ENCODE measurements at regions not wholly inside any gene's neighbourhood (a gene's known extent, or its start where the extent isn't known, plus 50 kb on each side); places are given as distances from the start of the nearest gene placed in this dataset.

- no peak for DNase-seq
Observed at GRCh38 chr16:59180083-59180476, 446.0 kb upstream of the GOT2 start.

GRCh38 chr16:59179446-59180082 is 445.4 kb upstream of the GOT2 start:
- no peak for DNase-seq

GRCh38 chr16:59173408-59173831 is 439.3 kb upstream of the GOT2 start:
- DNase-seq: no peak

DNA sequence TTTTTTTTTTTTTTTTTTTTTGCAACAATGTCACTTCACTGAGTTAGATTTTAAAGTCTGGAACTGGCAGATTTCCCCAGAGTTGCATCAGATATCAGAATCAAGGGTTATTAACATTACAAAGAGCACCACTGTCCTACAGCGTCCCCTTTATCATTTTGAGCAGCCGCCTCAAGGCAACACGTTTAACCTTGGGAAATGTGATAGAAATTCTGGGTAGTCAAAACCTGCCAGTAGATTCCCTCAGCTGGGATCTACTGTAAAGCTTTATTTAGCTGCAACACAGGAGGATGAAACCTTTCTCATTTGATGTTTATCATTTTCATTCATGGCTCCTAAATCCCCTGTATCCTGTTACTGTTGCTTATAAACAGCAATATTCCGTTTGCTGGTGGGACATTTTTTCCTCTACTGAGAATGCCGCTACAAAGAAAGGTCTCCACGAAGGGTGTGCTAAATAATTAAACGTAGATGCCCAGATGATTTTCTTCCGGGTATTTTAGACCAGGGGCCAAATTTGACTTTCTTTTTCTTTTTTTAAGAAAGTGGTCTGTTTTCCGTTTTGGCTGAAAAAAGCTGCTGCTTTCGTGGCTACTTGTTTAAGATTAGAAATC is 436.1 kb upstream of the GOT2 start:
- DNase-seq: no peak

DNA sequence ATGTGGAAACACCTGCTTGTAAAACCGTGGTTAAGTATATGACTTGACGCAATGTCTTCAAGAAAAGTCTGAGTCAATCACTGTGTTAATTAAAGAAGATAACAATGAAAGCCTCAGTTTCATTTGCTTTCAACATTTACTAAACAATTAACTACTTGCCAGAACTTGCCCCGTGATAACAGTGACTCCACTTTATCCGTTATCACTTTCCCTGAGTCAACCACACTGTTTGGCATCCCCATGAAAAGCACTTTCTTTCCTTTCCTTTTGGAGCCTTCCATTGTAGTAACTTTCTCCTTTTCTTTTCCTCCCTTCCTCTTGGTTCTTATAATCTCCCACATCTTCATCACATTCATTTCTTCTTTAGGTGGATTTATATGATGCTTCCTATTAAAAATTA is 435.1 kb upstream of the GOT2 start:
- DNase-seq: no peak

DNA sequence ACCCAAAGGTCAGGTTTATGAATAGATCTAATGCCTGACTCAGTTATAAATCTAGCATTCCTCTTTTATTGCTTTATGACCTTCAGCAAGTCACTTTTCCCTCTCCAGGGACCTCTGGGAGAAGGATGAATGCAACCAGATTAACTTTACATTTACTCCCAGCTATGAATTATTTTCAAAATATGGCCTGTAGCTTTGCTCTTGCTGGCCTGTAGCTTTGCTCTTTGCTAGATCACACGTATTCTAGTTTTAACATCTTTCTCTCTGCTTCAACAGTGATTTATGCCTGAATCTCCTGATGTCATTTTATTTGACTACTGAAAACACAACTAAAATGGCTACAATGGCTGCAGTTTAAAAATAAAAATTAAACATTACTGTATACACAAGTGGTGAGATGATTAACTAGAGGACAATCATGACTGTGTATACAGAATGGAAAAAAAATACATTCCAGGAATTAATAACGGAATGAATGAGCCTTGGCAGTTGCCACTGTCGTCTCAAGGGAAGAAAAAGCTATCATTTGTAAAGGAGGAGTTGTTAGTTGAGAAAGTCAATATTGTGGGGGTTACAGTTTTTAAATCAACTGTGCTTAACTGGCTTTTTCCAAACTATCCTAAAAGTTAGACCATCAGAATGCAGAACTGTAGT is 434.5 kb upstream of the GOT2 start:
- no peak for DNase-seq

- DNase-seq: no peak
Observed at GRCh38 chr16:59164461-59164860, 430.3 kb upstream of the GOT2 start.

DNA sequence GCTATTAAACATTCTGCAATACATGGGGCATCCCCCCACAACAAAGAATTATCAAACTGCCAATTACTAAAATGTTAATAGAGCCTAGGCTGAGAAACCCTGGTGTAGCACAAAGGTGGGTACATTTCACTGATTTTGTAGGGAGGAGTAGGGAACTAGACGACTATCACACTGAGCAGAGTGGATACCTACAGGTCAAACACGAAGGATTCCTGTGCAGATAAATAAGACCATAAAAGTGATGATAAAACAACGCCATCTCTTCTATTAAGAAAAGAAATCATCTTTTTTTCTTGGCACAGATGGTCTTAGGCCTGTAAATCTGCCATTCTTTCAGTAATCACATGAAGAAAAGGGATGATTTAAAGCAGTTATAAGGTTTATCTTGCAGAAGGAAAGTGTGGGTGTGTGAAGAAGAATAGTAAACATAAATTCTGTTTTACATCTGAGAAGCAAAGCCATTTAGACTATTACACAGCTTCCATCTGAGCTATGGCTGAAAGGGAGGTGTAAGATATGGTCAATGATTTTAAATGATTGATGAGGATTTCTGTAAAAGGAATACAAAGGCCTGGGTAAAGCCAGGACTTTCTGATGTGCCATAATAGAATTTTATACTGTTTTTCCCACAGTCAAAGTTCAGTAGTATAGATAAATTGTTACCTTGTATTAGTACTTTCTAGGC is 429.4 kb upstream of the GOT2 start:
- no peak for DNase-seq

DNA sequence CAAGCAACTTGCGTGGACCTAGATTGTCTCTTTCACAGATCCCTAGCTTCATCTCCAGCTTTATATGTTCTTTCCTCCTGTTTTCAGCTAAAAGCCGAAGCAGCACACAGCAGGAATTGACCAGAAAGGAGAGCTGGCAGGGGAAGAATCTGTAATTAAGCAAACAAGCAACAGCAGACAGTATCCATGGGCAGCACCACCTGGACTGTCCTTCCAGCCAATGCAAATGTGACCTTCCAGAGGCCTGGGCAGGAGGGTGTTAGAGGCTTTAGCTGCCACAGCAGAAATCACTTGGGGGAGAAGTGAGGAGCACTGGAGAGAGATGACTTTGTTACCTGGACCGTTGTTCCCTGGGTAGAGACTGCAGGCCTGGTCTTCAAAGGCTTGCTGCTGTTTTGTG is 427.6 kb upstream of the GOT2 start:
- no peak for DNase-seq

GRCh38 chr16:59154295-59154694 is 420.2 kb upstream of the GOT2 start:
- DNase-seq: no peak

- no peak for DNase-seq
Observed at GRCh38 chr16:59148769-59149155, 414.6 kb upstream of the GOT2 start.

- no peak for DNase-seq
Observed at GRCh38 chr16:59148056-59148768, 414.1 kb upstream of the GOT2 start.

- no peak for DNase-seq
Observed at GRCh38 chr16:59146140-59146539, 412.0 kb upstream of the GOT2 start.

GRCh38 chr16:59144841-59145240 is 410.7 kb upstream of the GOT2 start:
- DNase-seq: no peak

DNA sequence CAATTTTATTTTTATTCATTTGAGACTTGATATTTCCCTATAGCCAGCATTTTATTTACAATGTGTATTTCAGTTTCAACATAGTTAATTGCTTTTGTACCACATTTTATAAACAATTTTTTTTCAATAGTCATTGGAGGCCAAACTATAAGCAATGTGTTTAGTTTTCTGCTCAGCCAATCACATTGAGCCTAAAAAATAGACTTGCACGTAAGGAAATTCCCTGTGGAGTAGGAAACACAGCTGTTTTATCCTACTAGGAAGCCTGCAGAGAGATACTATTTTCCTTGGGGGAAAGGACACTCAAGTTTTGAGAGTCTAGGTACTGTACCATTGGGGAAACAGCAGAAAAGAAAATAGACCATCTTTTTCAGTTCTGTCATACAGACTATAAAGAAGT is 410.2 kb upstream of the GOT2 start:
- DNase-seq: no peak

GRCh38 chr16:59126486-59126885 is 392.4 kb upstream of the GOT2 start:
- DNase-seq: no peak

- DNase-seq: no peak
Observed at GRCh38 chr16:59124056-59124455, 389.9 kb upstream of the GOT2 start.

DNA sequence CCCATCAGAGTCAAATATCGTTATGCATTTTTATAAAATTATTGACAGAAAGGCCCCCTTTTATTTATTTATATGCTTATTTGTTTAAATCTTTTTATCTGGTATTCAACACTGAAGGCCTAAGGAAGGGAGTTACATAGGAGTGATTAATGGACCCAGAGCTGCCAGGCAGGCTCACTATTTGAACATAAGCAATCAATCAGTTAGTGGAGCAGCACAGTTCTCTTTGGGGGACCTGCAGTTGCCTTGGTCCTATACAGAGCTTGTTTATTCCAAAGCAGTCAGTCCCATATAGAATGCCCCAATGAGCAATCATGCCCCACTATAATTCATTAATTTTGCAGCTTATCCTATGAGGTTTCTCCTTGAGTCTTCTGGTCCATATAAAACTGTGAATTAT is 389.4 kb upstream of the GOT2 start:
- no peak for DNase-seq

GRCh38 chr16:59122262-59122537 is 388.1 kb upstream of the GOT2 start:
- no peak for DNase-seq

DNA sequence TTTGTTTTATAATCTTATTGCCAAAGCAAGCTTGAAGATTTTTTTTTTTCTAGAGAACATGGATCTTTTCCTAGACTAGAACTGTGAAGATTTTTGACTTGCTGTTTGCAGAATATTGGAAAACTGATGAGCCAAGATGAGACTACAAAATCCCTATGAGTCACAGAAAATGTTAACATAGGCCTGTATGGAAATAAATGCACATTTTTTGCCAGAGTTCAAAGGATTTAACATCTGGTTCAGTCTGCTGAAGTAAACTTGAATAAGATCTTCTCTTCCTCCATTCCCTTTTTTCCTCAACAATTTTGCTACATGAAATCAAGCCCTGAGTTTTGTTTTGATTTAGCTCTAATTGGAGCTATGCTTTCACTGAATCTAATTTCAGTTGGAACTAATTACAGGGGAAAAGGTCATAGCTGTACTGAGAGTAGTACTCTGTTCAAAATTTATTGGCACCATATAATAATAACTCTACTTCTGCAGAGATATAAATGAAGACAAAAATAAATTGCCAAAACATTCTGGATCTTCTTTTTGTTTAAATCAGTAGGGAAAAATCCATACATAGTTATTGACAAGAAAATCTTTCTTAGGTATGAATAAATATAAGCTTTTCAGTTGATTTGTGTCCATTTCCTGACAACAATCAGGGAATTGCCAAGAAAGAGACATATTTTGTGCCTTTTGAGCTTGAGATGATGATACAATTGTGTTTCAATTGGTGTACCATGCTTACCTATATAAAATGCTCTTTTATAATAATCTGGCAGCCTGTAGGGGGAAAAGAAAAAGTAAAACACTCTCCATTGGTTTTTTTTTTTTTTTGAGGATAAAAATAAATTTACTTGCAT is 387.5 kb upstream of the GOT2 start:
- DNase-seq: no peak

DNA sequence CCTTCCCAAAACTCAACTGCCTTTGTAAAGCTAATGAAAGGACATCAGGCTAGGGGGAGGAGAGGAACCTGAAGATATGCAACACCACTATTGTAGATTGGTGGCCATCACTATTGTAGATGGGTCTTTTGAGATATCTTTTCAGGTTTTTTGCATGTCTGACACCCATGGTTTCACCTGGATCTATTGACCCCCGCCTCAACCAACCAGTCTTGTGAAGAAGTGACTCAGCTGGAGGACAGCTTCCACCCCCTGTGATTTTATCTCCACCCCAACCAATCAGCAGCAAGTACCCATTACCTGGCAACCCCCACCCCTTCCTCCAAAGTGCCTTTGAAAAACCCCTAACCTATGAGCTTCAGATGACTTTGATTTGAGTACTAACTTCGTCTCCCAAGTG is 382.6 kb upstream of the GOT2 start:
- no peak for DNase-seq

DNA sequence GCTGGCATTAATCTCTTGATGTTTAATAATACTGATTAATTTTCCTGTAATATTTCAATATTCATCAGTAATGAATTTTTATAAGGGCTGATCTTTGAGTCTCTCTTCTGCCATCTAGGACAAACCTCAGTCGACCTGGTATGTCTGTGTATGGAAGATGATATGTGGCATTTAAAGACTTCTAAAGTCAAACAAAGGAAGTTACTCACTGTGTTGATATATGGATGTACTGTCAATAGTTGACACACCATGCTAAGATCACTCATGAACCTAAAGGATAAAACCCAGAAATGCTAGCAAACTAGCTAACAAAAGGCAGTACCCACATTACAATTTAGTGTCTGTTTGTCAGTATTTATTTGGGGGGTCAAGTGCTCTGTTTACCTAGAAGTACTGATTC is 380.7 kb upstream of the GOT2 start:
- DNase-seq: no peak
